Skeletal muscle satellite cell (primary cell): ENCODE measurements at regions not wholly inside any gene's neighbourhood (a gene's known extent, or its start where the extent isn't known, plus 50 kb on each side); places are given as distances from the start of the nearest gene placed in this dataset.

ENCODE experiments used
- H3K27me3 ChIP-seq: 2 replicates; pipeline ENCODE4 v1.7.0; 2013; ENCODE audit warnings: low read length; ENCODE audit not compliant: control insufficient read depth, insufficient read depth
- H3K36me3 ChIP-seq: 2 replicates; pipeline ENCODE4 v1.7.0; 2013; ENCODE audit warnings: mild to moderate bottlenecking, control low read depth, low read length; ENCODE audit not compliant: insufficient read depth
- H3K4me1 ChIP-seq: 2 replicates; pipeline ENCODE4 v1.7.0; 2013; ENCODE audit warnings: low read length; ENCODE audit not compliant: control insufficient read depth, insufficient read depth
- H3K4me2 ChIP-seq: 2 replicates; pipeline ENCODE4 v1.7.0; 2013; ENCODE audit warnings: mild to moderate bottlenecking, low read length
- H3K4me3 ChIP-seq: 2 replicates; pipeline ENCODE4 v1.7.0; 2013; ENCODE audit warnings: low read length
- H3K9ac ChIP-seq: 2 replicates; pipeline ENCODE4 v1.7.0; 2013; ENCODE audit warnings: mild to moderate bottlenecking, low read depth, low read length, moderate library complexity
- H3K9me3 ChIP-seq: replicated peaks from 2 replicates; pipeline ENCODE4 v1.7.0; 2013; ENCODE audit warnings: mild to moderate bottlenecking, control low read depth, low read length

DNA sequence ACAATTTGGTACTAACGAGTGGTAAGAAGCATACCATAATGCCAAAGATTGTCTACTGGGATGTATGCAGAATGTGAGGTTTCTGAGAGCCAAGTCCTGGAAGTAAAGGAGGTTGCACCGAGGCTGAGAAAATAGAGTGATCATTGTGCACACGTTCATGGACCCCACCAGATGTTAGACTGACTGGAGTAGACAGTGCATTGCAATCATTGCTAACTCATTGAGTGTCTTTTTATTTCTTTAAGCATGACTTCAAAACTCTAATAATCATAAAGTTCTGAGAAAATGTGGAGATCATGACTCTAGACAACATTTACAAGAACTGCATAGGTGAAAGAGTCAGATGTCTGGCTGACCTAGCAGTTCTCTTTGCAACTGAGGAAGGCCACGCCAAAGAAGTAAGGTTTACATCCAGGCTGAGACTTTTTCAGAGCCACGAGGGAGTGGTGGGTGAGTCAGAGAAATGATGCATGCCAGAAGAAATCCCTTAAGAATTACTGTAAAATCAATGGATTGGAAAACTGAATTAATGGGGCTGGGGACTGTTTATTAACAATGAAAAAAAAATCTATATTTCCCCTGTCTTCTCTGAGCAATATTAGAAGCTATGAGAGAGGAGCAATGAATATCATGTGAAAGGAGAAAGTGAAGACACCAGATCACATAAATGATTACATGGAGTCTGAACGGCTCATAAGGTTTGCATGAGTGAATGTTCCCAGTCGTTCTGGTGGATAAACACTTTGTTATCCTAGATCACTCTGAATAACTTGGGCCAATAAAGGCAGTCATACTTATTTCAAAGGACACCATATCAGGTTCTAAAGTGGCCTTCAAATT lies 76.0 kb upstream of the SLC25A26 start:
- peaks cover 19% of the 10 kb centered on the region for H3K4me1 ChIP-seq
- no peak overlapping the region for H3K9ac ChIP-seq
- no peaks in the 10 kb centered on the region for H3K27me3 ChIP-seq
- no peak overlapping the region for H3K4me3 ChIP-seq
- H3K36me3 ChIP-seq: no peaks in the 10 kb centered on the region
- no peaks in the 10 kb centered on the region for H3K9me3 ChIP-seq
- no peak overlapping the region for H3K4me2 ChIP-seq

GRCh38 chr3:66142079-66142478 lies 78.7 kb upstream of the SLC25A26 start:
- no peaks in the 10 kb centered on the region for H3K36me3 ChIP-seq
- no peaks in the 10 kb centered on the region for H3K9me3 ChIP-seq
- H3K27me3 ChIP-seq: no peaks in the 10 kb centered on the region
- no peak overlapping the region for H3K4me2 ChIP-seq
- peaks cover 19% of the 10 kb centered on the region for H3K4me1 ChIP-seq
- no peak overlapping the region for H3K9ac ChIP-seq
- no peak overlapping the region for H3K4me3 ChIP-seq

GRCh38 chr3:66140743-66141372 lies 79.9 kb upstream of the SLC25A26 start:
- Histone ChIP-seq H3K4me3 (no peak overlapping the region), H3K4me2 (no peak overlapping the region), H3K27me3 (no peaks in the 10 kb centered on the region), H3K4me1 (peaks cover 19% of the 10 kb centered on the region), H3K36me3 (no peaks in the 10 kb centered on the region), H3K9me3 (no peaks in the 10 kb centered on the region), H3K9ac (no peak overlapping the region)

- no peak overlapping the region for H3K9ac ChIP-seq
- no peaks in the 10 kb centered on the region for H3K9me3 ChIP-seq
- H3K36me3 ChIP-seq: no peaks in the 10 kb centered on the region
- H3K4me3 ChIP-seq: no peak overlapping the region
- H3K4me1 ChIP-seq: peaks cover 16% of the 10 kb centered on the region
- H3K27me3 ChIP-seq: no peaks in the 10 kb centered on the region
- no peak overlapping the region for H3K4me2 ChIP-seq
Observed at GRCh38 chr3:66140106-66140505, 80.7 kb upstream of the SLC25A26 start.

GRCh38 chr3:66139415-66139814 lies 81.4 kb upstream of the SLC25A26 start:
- H3K9ac ChIP-seq: no peak overlapping the region
- no peaks in the 10 kb centered on the region for H3K36me3 ChIP-seq
- no peaks in the 10 kb centered on the region for H3K27me3 ChIP-seq
- H3K4me1 ChIP-seq: peaks cover 9% of the 10 kb centered on the region
- H3K9me3 ChIP-seq: no peaks in the 10 kb centered on the region
- no peak overlapping the region for H3K4me2 ChIP-seq
- no peak overlapping the region for H3K4me3 ChIP-seq

DNA sequence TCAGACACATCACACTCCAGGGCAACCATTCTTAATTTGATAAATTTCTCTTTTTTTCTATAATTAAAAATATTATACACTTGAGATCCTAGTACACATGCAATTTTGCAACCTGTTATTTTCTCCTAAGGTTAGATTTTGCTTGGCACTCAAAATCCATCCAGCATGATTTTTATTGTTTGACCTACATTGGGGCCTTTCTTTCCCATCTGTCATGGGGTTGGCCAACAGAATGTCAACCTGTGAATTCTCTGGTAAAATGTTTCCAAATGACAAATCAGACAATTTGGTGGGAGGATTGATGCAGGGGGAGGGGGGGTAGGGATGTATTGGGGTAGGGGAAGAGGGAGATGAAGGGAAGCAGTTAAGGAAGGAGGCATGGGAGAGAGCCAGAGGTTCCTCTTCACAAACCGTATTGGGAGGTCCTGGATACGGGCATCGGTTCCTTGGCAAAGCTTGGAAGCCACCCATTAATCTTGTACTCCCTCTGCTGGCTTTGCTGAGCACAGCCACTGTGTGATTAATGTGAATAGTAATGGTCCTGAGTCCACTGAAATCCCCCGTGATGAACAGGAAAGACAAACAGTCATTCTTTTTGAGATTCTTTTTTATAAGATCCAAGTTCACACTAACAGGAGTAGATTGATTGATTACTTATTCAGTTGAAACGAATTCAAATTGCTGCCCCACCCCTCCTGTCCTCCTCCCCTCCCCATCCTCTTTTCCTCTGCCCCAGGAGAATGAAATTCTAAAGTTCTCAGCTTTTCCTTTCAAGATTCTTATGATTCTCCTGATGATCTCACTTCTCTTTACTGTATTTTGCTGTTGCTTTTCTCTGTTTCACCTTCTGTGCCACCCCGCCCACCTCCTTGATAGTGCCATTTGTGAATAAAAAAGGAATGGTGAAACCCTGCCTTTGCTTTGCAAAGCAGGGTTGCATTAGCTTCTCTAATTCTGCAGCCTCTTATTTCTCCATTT lies 82.2 kb upstream of the SLC25A26 start:
- H3K4me3 ChIP-seq: no peak overlapping the region
- H3K9ac ChIP-seq: no peak overlapping the region
- no peaks in the 10 kb centered on the region for H3K36me3 ChIP-seq
- no peaks in the 10 kb centered on the region for H3K27me3 ChIP-seq
- H3K4me2 ChIP-seq: no peak overlapping the region
- no peaks in the 10 kb centered on the region for H3K9me3 ChIP-seq
- H3K4me1 ChIP-seq: peaks cover 10% of the 10 kb centered on the region

GRCh38 chr3:66136597-66136996 lies 84.2 kb upstream of the SLC25A26 start:
- Histone ChIP-seq H3K9ac (no peak overlapping the region), H3K27me3 (no peaks in the 10 kb centered on the region), H3K36me3 (no peaks in the 10 kb centered on the region), H3K4me1 (peaks cover 23% of the 10 kb centered on the region), H3K4me2 (no peak overlapping the region), H3K9me3 (no peaks in the 10 kb centered on the region), H3K4me3 (no peak overlapping the region)

- peaks cover 15% of the 10 kb centered on the region for H3K4me1 ChIP-seq
Observed at GRCh38 chr3:66133853-66134445, 86.9 kb upstream of the SLC25A26 start.

GRCh38 chr3:66133050-66133757 lies 87.6 kb upstream of the SLC25A26 start:
- Histone ChIP-seq H3K27me3 (no peaks in the 10 kb centered on the region), H3K4me1 (peaks cover 15% of the 10 kb centered on the region), H3K4me3 (no peak overlapping the region), H3K9ac (no peak overlapping the region), H3K9me3 (no peaks in the 10 kb centered on the region), H3K36me3 (no peaks in the 10 kb centered on the region), H3K4me2 (peak overlapping the region; percentile 40)

More at GRCh38 chr3:66133853-66134445, 86.9 kb upstream of the SLC25A26 start:
- no peak overlapping the region for H3K4me3 ChIP-seq
- no peak overlapping the region for H3K4me2 ChIP-seq
- no peaks in the 10 kb centered on the region for H3K36me3 ChIP-seq
- H3K9ac ChIP-seq: no peak overlapping the region
- H3K9me3 ChIP-seq: no peaks in the 10 kb centered on the region
- H3K27me3 ChIP-seq: no peaks in the 10 kb centered on the region

DNA sequence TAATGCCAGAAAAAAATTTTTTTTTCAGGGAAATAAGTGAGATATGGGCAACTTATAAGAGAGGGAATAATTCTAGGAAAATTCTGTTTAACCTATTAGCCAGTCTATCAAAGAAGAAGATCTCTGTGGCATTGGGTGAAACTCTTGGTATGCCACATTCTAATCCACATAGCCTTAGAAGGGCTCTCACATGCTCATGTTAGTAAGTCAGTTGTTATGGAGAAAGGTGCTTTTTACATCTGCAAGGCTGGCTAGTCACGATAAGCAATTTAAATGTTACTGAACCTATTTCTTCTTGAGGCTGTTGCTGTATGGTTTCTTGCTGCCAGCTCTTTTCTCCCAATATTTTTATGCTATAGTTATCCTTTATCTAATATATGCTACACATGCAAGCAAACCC lies 89.9 kb upstream of the MAGI1 start:
- H3K4me1 ChIP-seq: peaks cover 13% of the 10 kb centered on the region
- H3K9me3 ChIP-seq: no peaks in the 10 kb centered on the region
- no peak overlapping the region for H3K9ac ChIP-seq
- H3K36me3 ChIP-seq: no peaks in the 10 kb centered on the region
- H3K4me2 ChIP-seq: no peak overlapping the region
- no peaks in the 10 kb centered on the region for H3K27me3 ChIP-seq
- H3K4me3 ChIP-seq: no peak overlapping the region
